SK-N-SH (cell line): ENCODE measurements at regions not wholly inside any gene's neighbourhood (a gene's known extent, or its start where the extent isn't known, plus 50 kb on each side); places are given as distances from the start of the nearest gene placed in this dataset.
A peak's percentile ranks its signal among the peaks of the same experiment; 100 is the strongest.

Experiments
- CTCF ChIA-PET: fragments of 300-600, 350-600 bp; formaldehyde crosslinking; extraction: SDS; loops from one replicate; lab custom pipeline; 2021; lab: Yijun Ruan, JAX
- POLR2A ChIA-PET: fragments of 350-600 bp; sonication (Branson Sonifier 250); formaldehyde crosslinking; extraction: SDS; loops from one replicate; lab custom pipeline; 2020; ENCODE audit warnings: antibody characterized with exemption, inconsistent platforms; lab: Yijun Ruan, JAX
- DNase-seq: peaks from one replicate; pipeline ENCODE4 v3.0.0; 2012
- H2AFZ ChIP-seq: fragments of 200-600 bp; sonication (generic); 2 replicates; pipeline ENCODE4 v1.8.1; 2016; ENCODE audit warnings: antibody characterized with exemption, mild to moderate bottlenecking, low read depth
- H3F3A ChIP-seq: fragments of 200-600 bp; sonication (generic); replicated peaks from 2 replicates; pipeline ENCODE3; 2016; ENCODE audit warnings: antibody characterized with exemption, mild to moderate bottlenecking; ENCODE audit not compliant: insufficient read depth
- H3K27ac ChIP-seq, 2 experiments: fragments of 200-500 bp in 1 of 2; fragments of 200-600 bp in 1 of 2; sonication (Bioruptor generic) in 1 of 2; sonication (generic), shearing (Covaris generic) in 1 of 2; 2 replicates each; pipeline versions ENCODE4 v1.5.1 to v1.6.1; 2014 to 2016; ENCODE audit warnings: low read depth in 2 of 2, inconsistent platforms in 1 of 2, low read length in 1 of 2, mild to moderate bottlenecking in 1 of 2, mixed read lengths in 1 of 2
- H3K27me3 ChIP-seq: fragments of 200-600 bp; sonication (generic), shearing (Covaris generic); 2 replicates; pipeline ENCODE4 v1.6.1; 2016; ENCODE audit warnings: mixed run types; ENCODE audit not compliant: insufficient read depth
- H3K36me3 ChIP-seq, 2 experiments: fragments of 200-500 bp in 1 of 2; fragments of 200-600 bp in 1 of 2; sonication (Bioruptor generic) in 1 of 2; sonication (generic) in 1 of 2; replicated peaks in 1 of 2; 2 replicates each; pipeline versions ENCODE3 to v1.5.1; 2014 to 2016; ENCODE audit warnings: low read length in 1 of 2, mild to moderate bottlenecking in 1 of 2; ENCODE audit not compliant: insufficient read depth in 2 of 2, control insufficient read depth in 1 of 2
- H3K4me1 ChIP-seq, 2 experiments: fragments of 200-500 bp in 1 of 2; fragments of 200-600 bp in 1 of 2; sonication (Bioruptor generic) in 1 of 2; sonication (generic), shearing (Covaris generic) in 1 of 2; 2 replicates each; pipeline versions ENCODE4 v1.5.1 to v1.6.1; 2014 to 2016; ENCODE audit warnings: low read depth in 1 of 2, low read length in 1 of 2, mixed run types in 1 of 2; ENCODE audit not compliant: insufficient read depth in 2 of 2, control insufficient read depth in 1 of 2
- H3K4me2 ChIP-seq: fragments of 200-600 bp; sonication (generic), shearing (Covaris generic); 2 replicates; pipeline ENCODE4 v1.6.1; 2017; ENCODE audit warnings: mixed run types
- H3K4me3 ChIP-seq, 2 experiments: fragments of 200-500 bp in 1 of 2; fragments of 200-600 bp in 1 of 2; sonication (Bioruptor generic) in 1 of 2; sonication (generic), shearing (Covaris generic) in 1 of 2; 2 replicates each; pipeline versions ENCODE4 v1.5.1 to v1.8.1; 2014 to 2016; ENCODE audit warnings: low read depth in 2 of 2, inconsistent platforms in 1 of 2, low read length in 1 of 2, mild to moderate bottlenecking in 1 of 2, mixed read lengths in 1 of 2, moderate library complexity in 1 of 2
- H3K79me2 ChIP-seq: fragments of 200-600 bp; sonication (generic); 2 replicates; pipeline ENCODE4 v1.8.1; 2017; ENCODE audit warnings: mild to moderate bottlenecking; ENCODE audit not compliant: insufficient read depth
- H3K9ac ChIP-seq: fragments of 200-600 bp; sonication (generic); 2 replicates; pipeline ENCODE4 v1.6.1; 2017; ENCODE audit warnings: mixed run types
- H3K9me2 ChIP-seq: fragments of 200-600 bp; sonication (generic); 2 replicates; pipeline ENCODE4 v1.6.1; 2017; ENCODE audit warnings: mixed run types
- H3K9me3 ChIP-seq: fragments of 200-600 bp; sonication (generic); 2 replicates; pipeline ENCODE4 v1.6.1; 2017; ENCODE audit warnings: mixed run types, mild to moderate bottlenecking, moderate library complexity
- H4K20me1 ChIP-seq: fragments of 200-600 bp; sonication (generic); 2 replicates; pipeline ENCODE4 v1.6.1; 2017; ENCODE audit warnings: mild to moderate bottlenecking, mixed run types; ENCODE audit not compliant: insufficient read depth
- EZH2phosphoT487 ChIP-seq: fragments of 200-600 bp; sonication (generic); IDR thresholded peaks from 2 replicates; pipeline ENCODE4 v1.6.1; 2017; ENCODE audit warnings: low read depth, mixed run types, mild to moderate bottlenecking, antibody characterized with exemption, moderate library complexity, borderline replicate concordance
- FOXJ3 ChIP-seq: sonication (generic); formaldehyde crosslinking; IDR thresholded peaks from 2 replicates; pipeline ENCODE4 v1.5.1; 2020; ENCODE audit warnings: mild to moderate bottlenecking, missing genetic modification reagents
- GATA2 ChIP-seq: sonication (generic); formaldehyde crosslinking; IDR thresholded peaks from 2 replicates; pipeline ENCODE4 v1.5.0; 2020; ENCODE audit warnings: mild to moderate bottlenecking, missing genetic modification reagents
- JUND ChIP-seq: IDR thresholded peaks from 2 replicates; pipeline ENCODE4 v1.4.0; 2012
- MXI1 ChIP-seq: IDR thresholded peaks from 2 replicates; pipeline ENCODE4 v1.6.1; 2012; ENCODE audit warnings: mild to moderate bottlenecking, low read depth, low read length, improper control_type of control experiment
- NFIC ChIP-seq: IDR thresholded peaks from 2 replicates; pipeline ENCODE4 v1.4.0; 2012; ENCODE audit warnings: borderline replicate concordance
- NRF1 ChIP-seq: IDR thresholded peaks from 2 replicates; pipeline ENCODE4 v1.6.1; 2012; ENCODE audit warnings: low read depth, mild to moderate bottlenecking, low read length
- POLR2AphosphoS5 ChIP-seq: IDR thresholded peaks from 2 replicates; pipeline ENCODE4 v1.6.1; 2012; ENCODE audit warnings: low read depth, low read length
- RAD21 ChIP-seq: IDR thresholded peaks from 2 replicates; pipeline ENCODE4 v1.6.1; 2012; ENCODE audit warnings: mild to moderate bottlenecking, low read length
- RCOR1 ChIP-seq: fragments of 150-350 bp; IDR thresholded peaks from 2 replicates; pipeline ENCODE4 v1.6.1; 2017; ENCODE audit warnings: antibody characterized with exemption, low read length
- SIN3A ChIP-seq: IDR thresholded peaks from 2 replicates; pipeline ENCODE4 v1.6.1; 2012; ENCODE audit warnings: low read depth, mild to moderate bottlenecking, low read length, moderate library complexity, borderline replicate concordance
- YY1 ChIP-seq: IDR thresholded peaks from 2 replicates; pipeline ENCODE4 v1.4.0; 2012; ENCODE audit warnings: low read depth, mild to moderate bottlenecking
- WGBS: methylation state at CpG from one replicate; pipeline ENCODE4 v1.1.6; 2017; ENCODE audit warnings: low lambda C conversion rate; 5-methylcytosine and 5-hydroxymethylcytosine counted together
- TF ChIP-seq, protein P1 (sequence below): IDR thresholded peaks from 2 replicates; pipeline ENCODE4 v1.4.0; 2012; ENCODE audit warnings: low read depth
- TF ChIP-seq, protein P2 (sequence below): IDR thresholded peaks from 2 replicates; pipeline ENCODE4 v1.6.1; 2012; ENCODE audit warnings: mild to moderate bottlenecking, low read depth, low read length, moderate library complexity
- TF ChIP-seq, protein P3 (sequence below): IDR thresholded peaks from 2 replicates; pipeline ENCODE4 v1.4.0; 2012; ENCODE audit warnings: low read depth, borderline replicate concordance

DNA sequence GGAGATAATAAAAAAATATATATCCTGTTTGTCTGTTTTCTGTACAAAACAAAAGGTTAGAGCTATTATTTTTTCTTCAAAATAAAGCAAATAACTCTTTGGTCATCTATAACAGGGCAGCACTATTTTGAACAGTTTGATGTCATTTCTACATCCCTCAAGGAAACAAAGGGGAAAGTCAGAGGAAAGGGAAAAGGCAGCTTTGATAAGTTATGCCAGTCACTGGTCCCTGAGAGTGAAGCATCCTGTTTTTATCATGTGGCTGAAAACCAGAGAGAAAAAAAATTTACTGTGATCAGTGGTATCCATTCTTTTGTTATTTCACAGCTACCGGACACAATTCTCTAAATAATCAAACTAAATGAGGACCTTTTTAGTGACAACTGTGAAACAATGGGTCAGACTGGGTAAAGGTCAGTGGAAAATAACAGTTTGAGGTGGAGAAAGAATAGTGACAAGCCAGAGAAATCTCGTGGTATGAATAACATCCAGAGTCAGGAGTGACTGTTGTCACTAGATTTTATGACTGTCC lies 356.0 kb downstream of the HDGFL1 start:
- H3K79me2 ChIP-seq: no peaks in the 10 kb centered on the region
- ChIA-PET POLR2A (no interaction called here), CTCF (interaction anchor here (1.7 kb wide), 1 partner anchor 521 kb away, joined by 4 read pairs; no protein-coding TSS in a partner anchor)
- no peak overlapping the region for H3K4me3 ChIP-seq
- no peaks in the 10 kb centered on the region for H4K20me1 ChIP-seq
- H3K27me3 ChIP-seq: no peaks in the 10 kb centered on the region
- no peak overlapping the region for H3K9ac ChIP-seq
- H2AFZ ChIP-seq: no peak overlapping the region
- no peak overlapping the region for H3K4me2 ChIP-seq
- H3K9me2 ChIP-seq: no peaks in the 10 kb centered on the region
- H3K4me1 ChIP-seq: peaks cover 0 to 33% of the 10 kb centered on the region in 2 experiments; a peak in 2 of 4 replicates
- no peaks in the 10 kb centered on the region for H3K36me3 ChIP-seq
- H3F3A ChIP-seq: peaks cover 6% of the 10 kb centered on the region
- no peak for DNase-seq
- WGBS: 51% methylated on average over 2 of the region's 2 CpGs
- peak overlapping the region in 1 of 2 experiments; percentile 98; a peak in 2 of 4 replicates for H3K27ac ChIP-seq
- H3K9me3 ChIP-seq: no peaks in the 10 kb centered on the region
- TF ChIP-seq FOXJ3: no peak
- TF ChIP-seq RAD21: no peak
- TF ChIP-seq JUND: no peak
- no peak for TF ChIP-seq YY1
- TF ChIP-seq, protein P1, sequence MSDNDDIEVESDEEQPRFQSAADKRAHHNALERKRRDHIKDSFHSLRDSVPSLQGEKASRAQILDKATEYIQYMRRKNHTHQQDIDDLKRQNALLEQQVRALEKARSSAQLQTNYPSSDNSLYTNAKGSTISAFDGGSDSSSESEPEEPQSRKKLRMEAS: no peak
- no peak for TF ChIP-seq SIN3A
- TF ChIP-seq, protein P2, sequence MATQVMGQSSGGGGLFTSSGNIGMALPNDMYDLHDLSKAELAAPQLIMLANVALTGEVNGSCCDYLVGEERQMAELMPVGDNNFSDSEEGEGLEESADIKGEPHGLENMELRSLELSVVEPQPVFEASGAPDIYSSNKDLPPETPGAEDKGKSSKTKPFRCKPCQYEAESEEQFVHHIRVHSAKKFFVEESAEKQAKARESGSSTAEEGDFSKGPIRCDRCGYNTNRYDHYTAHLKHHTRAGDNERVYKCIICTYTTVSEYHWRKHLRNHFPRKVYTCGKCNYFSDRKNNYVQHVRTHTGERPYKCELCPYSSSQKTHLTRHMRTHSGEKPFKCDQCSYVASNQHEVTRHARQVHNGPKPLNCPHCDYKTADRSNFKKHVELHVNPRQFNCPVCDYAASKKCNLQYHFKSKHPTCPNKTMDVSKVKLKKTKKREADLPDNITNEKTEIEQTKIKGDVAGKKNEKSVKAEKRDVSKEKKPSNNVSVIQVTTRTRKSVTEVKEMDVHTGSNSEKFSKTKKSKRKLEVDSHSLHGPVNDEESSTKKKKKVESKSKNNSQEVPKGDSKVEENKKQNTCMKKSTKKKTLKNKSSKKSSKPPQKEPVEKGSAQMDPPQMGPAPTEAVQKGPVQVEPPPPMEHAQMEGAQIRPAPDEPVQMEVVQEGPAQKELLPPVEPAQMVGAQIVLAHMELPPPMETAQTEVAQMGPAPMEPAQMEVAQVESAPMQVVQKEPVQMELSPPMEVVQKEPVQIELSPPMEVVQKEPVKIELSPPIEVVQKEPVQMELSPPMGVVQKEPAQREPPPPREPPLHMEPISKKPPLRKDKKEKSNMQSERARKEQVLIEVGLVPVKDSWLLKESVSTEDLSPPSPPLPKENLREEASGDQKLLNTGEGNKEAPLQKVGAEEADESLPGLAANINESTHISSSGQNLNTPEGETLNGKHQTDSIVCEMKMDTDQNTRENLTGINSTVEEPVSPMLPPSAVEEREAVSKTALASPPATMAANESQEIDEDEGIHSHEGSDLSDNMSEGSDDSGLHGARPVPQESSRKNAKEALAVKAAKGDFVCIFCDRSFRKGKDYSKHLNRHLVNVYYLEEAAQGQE: no peak
- TF ChIP-seq MXI1: no peak
- no peak for TF ChIP-seq NRF1
- TF ChIP-seq, all 33 proteins: peak for 0

DNA sequence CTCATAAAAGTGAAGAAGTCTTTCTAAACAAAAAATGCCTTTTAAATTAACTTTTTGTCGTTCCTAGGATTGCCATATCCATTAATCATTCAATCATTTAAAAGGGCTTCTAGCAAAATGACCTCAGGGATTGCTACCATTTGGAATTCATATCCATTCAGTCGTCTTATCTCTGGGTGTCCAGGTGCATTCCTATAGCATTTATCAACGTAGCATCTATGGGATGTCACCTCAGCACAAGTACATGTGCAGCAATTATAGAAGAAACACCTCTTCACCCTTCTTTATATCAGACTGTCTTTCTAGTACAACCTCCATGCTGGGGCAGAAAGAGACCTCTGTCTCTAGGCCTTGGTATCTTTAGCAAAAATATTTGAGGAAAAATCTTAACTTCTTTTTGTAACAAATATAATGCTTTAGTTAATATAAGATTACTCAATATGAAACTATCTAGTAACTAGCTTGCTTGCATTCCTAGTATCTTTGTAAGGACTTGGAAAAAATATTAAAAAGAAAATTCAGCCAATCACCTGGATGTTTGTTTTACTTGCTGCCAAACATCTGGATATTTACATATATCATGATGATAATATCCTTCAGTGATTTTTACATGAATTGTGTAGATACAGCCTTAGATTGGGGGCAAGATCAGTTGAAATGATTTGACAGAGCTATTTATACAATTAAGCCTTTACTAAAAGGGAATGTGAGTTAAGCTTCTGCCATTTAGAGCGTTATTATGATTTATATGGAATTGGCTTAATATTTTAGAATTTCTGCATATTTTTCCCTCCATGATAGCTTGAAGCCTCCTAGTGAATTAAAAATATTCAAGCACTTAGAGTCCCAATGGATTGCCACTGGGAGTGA lies 356.8 kb downstream of the HDGFL1 start:
- CTCF ChIA-PET: interaction anchor here (0.8 to 1.7 kb wide), 4 partner anchors 96 to 520 kb away, joined by 3 to 4 read pairs (median 3); no protein-coding TSS in a partner anchor
- Histone ChIP-seq H3K9me3 (no peaks in the 10 kb centered on the region), H2AFZ (no peak overlapping the region), H4K20me1 (no peaks in the 10 kb centered on the region), H3K9me2 (no peaks in the 10 kb centered on the region), H3K9ac (no peak overlapping the region), H3K27me3 (no peaks in the 10 kb centered on the region), H3K4me3 (no peak overlapping the region), H3K79me2 (no peaks in the 10 kb centered on the region), H3K27ac (peak overlapping the region in 1 of 2 experiments; percentile 98; a peak in 2 of 4 replicates), H3K36me3 (no peaks in the 10 kb centered on the region), H3K4me1 (peaks cover 0 to 33% of the 10 kb centered on the region in 2 experiments; a peak in 2 of 4 replicates), H3F3A (peaks cover 6% of the 10 kb centered on the region), H3K4me2 (no peak overlapping the region)
- 42% methylated on average over 4 of the region's 4 CpGs for WGBS
- DNase-seq: no peak
- TF ChIP-seq NFIC (no peak), RCOR1 (peak; percentile 39; the same call in 1 of the 2 replicates), EZH2phosphoT487 (no peak), RAD21 (0 out of 2 replicates have a peak, but pooled peaks have one; percentile 7), GATA2 (peak; percentile 18), POLR2AphosphoS5 (no peak)
- TF ChIP-seq, protein P3, sequence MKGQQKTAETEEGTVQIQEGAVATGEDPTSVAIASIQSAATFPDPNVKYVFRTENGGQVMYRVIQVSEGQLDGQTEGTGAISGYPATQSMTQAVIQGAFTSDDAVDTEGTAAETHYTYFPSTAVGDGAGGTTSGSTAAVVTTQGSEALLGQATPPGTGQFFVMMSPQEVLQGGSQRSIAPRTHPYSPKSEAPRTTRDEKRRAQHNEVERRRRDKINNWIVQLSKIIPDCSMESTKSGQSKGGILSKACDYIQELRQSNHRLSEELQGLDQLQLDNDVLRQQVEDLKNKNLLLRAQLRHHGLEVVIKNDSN: no peak
- POLR2A ChIA-PET: interaction anchor here (1.0 kb wide), 1 partner anchor 600 kb away, joined by 3 read pairs; no protein-coding TSS in a partner anchor
